Fibroblast of mammary gland (primary cell): ENCODE measurements at regions not wholly inside any gene's neighbourhood (a gene's known extent, or its start where the extent isn't known, plus 50 kb on each side); places are given as distances from the start of the nearest gene placed in this dataset.

Experiments used
- DNase-seq: peaks from one replicate; pipeline ENCODE4 v3.0.0-alpha.2; 2010; ENCODE audit warnings: low read depth
- H3K4me3 ChIP-seq: 2 replicates; pipeline ENCODE4 v1.5.1; 2011; ENCODE audit warnings: low read depth, mild to moderate bottlenecking, low read length, moderate library complexity; ENCODE audit not compliant: control insufficient read depth
- CTCF ChIP-seq: conservative IDR thresholded peaks from 2 replicates; pipeline ENCODE4 v1.5.1; 2011; ENCODE audit warnings: low read depth, low read length, inconsistent platforms; ENCODE audit not compliant: control insufficient read depth, insufficient read depth

GRCh38 chr10:29878492-29878891 is 180.9 kb downstream of the JCAD start:
- no peak overlapping the region for H3K4me3 ChIP-seq
- no peak for TF ChIP-seq CTCF
- DNase-seq, result no peak

- TF ChIP-seq CTCF, result no peak
- H3K4me3 ChIP-seq, result no peak overlapping the region
- DNase-seq, result no peak
Observed at GRCh38 chr10:29877793-29878491, 181.4 kb downstream of the JCAD start.

GRCh38 chr10:29876008-29876555 is 183.3 kb downstream of the JCAD start:
- DNase-seq, result no peak
- no peak for TF ChIP-seq CTCF

GRCh38 chr10:29874606-29875269 is 184.6 kb downstream of the JCAD start:
- no peak overlapping the region for H3K4me3 ChIP-seq
- no peak for DNase-seq
- TF ChIP-seq CTCF, result no peak

More at GRCh38 chr10:29876008-29876555, 183.3 kb downstream of the JCAD start:
- H3K4me3 ChIP-seq, result no peak overlapping the region

- H3K4me3 ChIP-seq, result no peak overlapping the region
- no peak for DNase-seq
- no peak for TF ChIP-seq CTCF
Observed at GRCh38 chr10:29873941-29874484, 185.4 kb downstream of the JCAD start.

- no peak for DNase-seq
- no peak overlapping the region for H3K4me3 ChIP-seq
- TF ChIP-seq CTCF, result no peak
Observed at GRCh38 chr10:29870522-29871044, 188.8 kb downstream of the JCAD start.
